NCI-H146 treated with DMSO at 0.1 percent for 48 hours (cell line): ENCODE measurements at regions not wholly inside any gene's neighbourhood (a gene's known extent, or its start where the extent isn't known, plus 50 kb on each side); places are given as distances from the start of the nearest gene placed in this dataset.

ENCODE experiments used
- DNase-seq: peaks from one replicate; lab custom pipeline; 2025; ENCODE audit not compliant: unreplicated experiment; lab: John Stamatoyannopoulos, UW

DNA sequence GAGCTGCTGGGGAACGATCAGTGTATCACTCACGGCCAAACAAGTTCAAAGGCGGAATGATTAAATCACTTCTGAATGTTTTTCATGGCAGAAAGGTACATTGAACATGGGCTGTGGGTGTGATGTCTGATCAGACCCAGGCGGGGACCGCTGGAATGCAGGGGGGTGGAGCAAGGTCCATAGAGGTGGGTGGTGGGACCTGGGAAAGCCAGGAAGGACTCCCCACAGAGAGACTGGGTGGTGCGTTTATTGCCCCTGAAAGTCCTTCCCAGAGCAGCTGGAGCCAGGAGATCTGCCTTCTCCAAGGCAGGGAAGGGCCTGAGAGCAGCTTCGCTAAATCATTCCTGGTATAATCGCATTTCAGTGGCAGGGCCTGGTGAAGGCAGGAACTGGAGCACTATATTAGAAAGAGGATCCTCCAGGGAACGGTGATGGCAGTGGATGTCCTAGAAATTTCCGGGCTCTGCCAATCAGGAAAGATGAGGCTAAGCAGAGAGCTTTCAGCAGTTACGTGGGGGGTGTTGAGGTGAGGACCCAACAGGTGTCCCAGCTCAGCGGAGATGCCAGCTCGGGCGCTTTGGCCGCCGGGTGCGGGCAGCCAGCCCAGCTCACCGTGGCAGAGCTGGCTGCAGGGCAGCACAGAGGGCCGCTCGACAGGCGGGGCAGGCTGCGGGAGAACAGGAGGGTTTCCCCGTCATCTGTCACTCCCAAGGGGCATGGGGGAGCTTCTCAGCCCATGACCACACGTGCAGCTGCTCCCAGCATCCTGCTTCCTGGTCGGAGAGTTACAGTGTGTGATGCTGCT is 271.7 kb downstream of the CTTN start:
- no peak for DNase-seq

DNA sequence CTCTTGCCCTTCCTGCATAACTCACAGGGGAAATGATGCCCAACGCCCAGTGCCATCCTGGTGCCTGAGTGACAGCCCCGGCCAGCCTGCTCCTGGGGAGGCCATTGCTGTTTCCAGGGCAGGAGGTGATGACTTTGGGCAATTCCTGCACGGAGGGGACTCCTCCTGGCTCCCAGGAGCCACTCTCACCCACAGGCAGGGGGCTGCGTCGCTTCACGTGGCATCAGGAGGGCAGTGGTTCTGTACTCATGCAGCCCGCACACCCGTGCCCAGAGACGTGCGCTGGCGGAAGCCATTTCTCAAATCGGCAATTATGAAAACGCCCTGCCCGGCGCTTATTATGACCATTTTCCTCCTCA is 272.3 kb downstream of the CTTN start:
- no peak for DNase-seq

DNA sequence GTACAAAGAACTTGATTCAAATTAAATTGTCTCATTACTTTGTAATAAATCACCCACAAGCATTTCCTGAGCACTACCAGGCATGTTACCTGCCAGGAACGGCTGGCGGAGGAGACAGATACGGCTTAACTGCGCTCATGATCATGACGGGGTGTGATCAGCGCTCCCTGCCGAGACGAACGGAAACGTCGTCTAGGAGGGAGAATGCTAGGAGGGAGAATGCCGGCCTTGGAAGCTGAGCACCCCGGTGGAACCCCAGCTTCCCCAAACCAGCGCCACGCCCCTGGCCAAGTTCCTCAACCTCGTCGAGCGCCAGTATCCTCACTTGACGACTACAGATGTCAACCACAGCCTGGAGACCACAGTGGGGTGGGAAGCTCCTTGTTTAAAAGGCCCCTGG is 272.8 kb downstream of the CTTN start:
- no peak for DNase-seq

GRCh38 chr11:70671611-70672010 is 273.3 kb downstream of the CTTN start:
- DNase-seq = no peak

DNA sequence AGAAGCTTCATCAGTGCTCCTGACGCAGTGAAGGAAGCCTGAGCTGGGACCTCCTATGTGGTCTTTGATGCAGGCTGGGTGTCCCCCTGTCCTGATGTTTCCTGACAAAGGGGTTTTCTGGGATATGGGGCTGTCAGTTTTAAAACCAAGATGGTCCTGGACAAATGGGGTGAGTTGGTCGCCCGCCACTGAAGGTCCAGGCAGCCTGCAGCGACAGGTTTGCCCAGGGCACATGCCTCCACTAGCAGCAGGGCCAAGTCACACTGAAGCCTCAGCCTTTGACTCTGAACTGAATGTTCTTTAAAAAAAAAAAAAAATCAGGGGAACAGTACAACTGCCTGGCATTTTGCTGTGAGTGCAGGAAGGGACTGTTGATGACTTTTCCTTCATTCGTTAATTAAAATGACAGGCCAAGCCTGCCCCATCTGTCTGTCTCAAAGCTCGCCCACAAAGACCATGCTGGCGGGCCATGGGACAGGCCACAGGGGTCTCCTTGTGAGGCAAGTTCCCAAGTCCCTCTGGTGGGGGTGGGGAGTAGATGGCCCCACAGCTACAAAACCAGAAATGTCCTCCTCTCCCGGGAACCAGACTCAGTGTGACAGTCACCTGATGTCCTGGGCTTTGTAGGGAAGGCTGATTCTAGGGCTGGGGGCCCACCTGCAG is 274.8 kb downstream of the CTTN start:
- DNase-seq = no peak

GRCh38 chr11:70674605-70675004 is 276.3 kb downstream of the CTTN start:
- no peak for DNase-seq

GRCh38 chr11:70675697-70676374 is 277.5 kb downstream of the CTTN start:
- no peak for DNase-seq

DNA sequence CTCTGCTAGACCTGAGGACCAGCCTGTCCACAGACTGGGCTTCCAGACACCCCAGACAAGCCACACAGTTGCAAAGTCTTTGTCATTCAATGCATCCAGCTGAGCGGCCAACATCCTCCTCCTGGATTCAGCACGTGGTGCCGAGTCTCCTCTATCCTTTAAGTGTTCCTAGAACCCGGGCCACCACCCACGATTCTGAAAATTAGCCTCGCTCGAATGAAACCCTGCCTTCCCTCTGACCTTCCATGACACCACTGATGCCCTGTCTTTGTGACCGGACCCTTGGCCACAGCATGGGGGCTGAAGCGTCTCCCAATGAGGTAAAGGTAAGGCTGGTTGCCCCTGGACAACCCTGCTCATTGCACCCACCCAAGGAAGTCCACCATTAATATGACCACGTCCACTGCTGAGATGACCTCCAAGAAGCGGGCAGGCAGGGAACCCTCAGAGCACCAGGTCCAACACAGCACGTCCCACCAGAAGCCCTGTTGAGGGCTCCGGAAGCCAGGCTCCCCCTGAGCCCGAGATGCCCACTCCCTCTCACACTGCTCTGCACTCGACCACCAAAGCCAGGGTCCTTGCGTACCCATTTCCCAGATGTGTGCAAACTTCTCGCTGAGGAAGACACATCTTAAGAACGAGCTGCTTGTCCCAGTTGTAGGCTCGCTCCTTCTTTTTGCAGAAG is 279.0 kb downstream of the CTTN start:
- DNase-seq = no peak

- no peak for DNase-seq
Measured at GRCh38 chr11:70678931-70679900, 280.9 kb downstream of the CTTN start.

DNA sequence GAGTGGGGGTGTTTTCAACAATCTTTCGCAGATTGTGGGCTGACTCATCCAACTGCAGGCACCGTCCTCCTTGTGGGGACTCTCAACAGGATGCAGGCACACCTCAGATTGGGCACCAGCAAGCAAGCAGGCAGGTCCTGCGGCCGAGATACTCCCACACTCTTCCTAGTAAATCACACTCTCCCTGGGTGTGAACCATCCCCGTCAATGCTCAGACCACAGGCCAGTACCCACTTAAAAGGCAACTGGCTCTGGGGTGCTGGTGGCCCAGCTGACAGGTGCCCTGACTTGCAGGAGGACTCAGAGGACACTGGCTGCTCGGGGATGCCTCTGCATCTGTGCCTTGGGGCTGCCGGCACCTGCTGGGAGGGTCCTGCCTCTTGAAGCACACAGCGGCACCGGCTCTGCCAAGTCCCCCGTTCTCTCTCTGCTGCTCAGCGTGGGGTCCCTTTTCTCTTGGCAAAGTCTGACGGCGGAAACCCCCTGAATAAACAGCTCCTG is 282.5 kb downstream of the CTTN start:
- DNase-seq = no peak

DNA sequence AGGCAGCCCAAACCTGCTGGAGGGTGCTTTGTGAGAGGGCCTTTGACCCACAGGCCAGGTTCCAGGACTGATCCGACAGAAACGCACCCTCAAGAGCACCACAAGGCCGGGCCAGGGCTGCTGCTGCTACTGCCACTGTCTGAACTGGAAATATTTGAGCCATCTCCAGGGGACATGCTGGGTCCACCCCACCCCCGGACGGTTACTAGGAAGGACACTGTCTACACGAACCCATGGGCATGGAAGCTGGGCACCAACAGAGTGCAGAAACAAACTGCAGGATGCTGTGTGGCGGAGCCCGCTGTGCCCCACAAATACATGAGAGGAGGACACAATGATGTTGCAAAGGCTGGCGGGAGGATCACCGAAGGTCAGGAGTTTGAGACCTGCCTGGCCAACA is 283.7 kb downstream of the CTTN start:
- DNase-seq = no peak

DNA sequence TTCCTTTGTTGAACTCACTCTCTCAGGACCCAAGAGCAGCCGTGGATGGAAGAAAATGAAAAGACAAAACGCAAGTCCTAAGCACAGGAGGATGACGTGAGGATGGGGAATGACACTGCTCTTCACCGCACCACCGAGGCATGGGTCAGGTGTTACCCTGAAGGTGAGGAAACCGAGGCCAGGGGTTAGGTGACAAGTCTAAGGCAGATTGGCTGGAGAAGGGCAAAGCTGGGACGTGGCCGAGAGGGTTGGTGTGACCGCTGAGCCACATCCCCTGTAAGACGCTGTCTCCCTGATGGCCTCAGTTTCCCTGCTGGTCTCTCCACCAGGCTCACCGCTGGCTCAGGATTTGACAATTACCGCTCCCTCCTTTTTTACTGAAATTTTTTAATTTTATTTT is 284.4 kb downstream of the CTTN start:
- no peak for DNase-seq

- DNase-seq = no peak
Measured at GRCh38 chr11:70687716-70688115, 289.4 kb downstream of the CTTN start.

- DNase-seq = no peak
Measured at GRCh38 chr11:70688142-70688541, 289.8 kb downstream of the CTTN start.

- no peak for DNase-seq
Measured at GRCh38 chr11:70689764-70690163, 291.4 kb downstream of the CTTN start.

DNA sequence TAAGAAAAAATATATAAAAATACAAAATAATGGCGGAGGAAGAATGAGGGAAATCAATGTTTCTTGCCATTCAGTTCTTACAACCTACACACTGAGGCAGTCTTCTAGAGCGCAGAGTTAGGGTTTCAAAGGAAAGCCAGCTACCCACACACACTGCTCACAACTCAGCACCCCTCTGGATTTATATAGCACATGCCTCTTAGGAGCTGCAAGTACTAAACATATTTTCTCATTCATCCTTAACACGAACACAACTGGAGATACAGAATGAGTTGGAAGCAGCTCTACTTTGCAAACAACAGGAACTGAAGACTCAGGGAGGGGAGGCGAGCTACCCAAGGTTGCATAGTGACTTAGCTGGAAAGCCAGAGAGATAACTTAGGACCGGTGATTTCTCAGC is 293.8 kb downstream of the CTTN start:
- DNase-seq = no peak

- no peak for DNase-seq
Measured at GRCh38 chr11:70694371-70694770, 296.0 kb downstream of the CTTN start.

- no peak for DNase-seq
Measured at GRCh38 chr11:70695086-70695960, 297.0 kb downstream of the CTTN start.

GRCh38 chr11:70696076-70696475 is 297.7 kb downstream of the CTTN start:
- DNase-seq = no peak
